HG03064 (cell line): ENCODE measurements at regions not wholly inside any gene's neighbourhood (a gene's known extent, or its start where the extent isn't known, plus 50 kb on each side); places are given as distances from the start of the nearest gene placed in this dataset.
"Not testable (repeated sequence)": the region's sequence is repeated elsewhere in the genome, so short reads cannot be mapped to it uniquely, and the experiment has no call there.

Experiments used
- ATAC-seq: cut with Tn5 transposase; IDR thresholded peaks from one replicate; pipeline ENCODE4 v1.9.1; 2021; ENCODE audit warnings: low read depth; ENCODE audit not compliant: unreplicated experiment

GRCh38 chr7:113269592-113269991 is 151.2 kb upstream of the SMIM30 start:
- ATAC-seq: not testable (repeated sequence)

- no peak for ATAC-seq
Measured at GRCh38 chr7:113268757-113269156, 150.4 kb upstream of the SMIM30 start.

- ATAC-seq: no peak
Measured at GRCh38 chr7:113267885-113268284, 149.5 kb upstream of the SMIM30 start.

- no peak for ATAC-seq
Measured at GRCh38 chr7:113267271-113267670, 148.9 kb upstream of the SMIM30 start.

GRCh38 chr7:113263749-113264148 is 145.4 kb upstream of the SMIM30 start:
- no peak for ATAC-seq

- ATAC-seq: not testable (repeated sequence)
Measured at GRCh38 chr7:113263215-113263742, 144.9 kb upstream of the SMIM30 start.

- ATAC-seq: no peak
Measured at GRCh38 chr7:113256883-113257531, 138.7 kb upstream of the SMIM30 start.

- no peak for ATAC-seq
Measured at GRCh38 chr7:113247198-113247597, 128.8 kb upstream of the SMIM30 start.

- ATAC-seq: no peak
Measured at GRCh38 chr7:113246738-113247137, 128.4 kb upstream of the SMIM30 start.

GRCh38 chr7:113232885-113233284 is 114.5 kb upstream of the SMIM30 start:
- ATAC-seq: no peak

GRCh38 chr7:113230691-113231090 is 112.3 kb upstream of the SMIM30 start:
- no peak for ATAC-seq

- no peak for ATAC-seq
Measured at GRCh38 chr7:113217314-113217713, 99.0 kb upstream of the SMIM30 start.

GRCh38 chr7:113216038-113216437 is 97.7 kb upstream of the SMIM30 start:
- ATAC-seq: no peak

- ATAC-seq: no peak
Measured at GRCh38 chr7:113209449-113210203, 91.3 kb upstream of the SMIM30 start.

- no peak for ATAC-seq
Measured at GRCh38 chr7:113207931-113208330, 89.6 kb upstream of the SMIM30 start.

GRCh38 chr7:113207441-113207840 is 89.1 kb upstream of the SMIM30 start:
- no peak for ATAC-seq

GRCh38 chr7:113204415-113204814 is 86.1 kb upstream of the SMIM30 start:
- no peak for ATAC-seq

- ATAC-seq: no peak
Measured at GRCh38 chr7:113202284-113202683, 83.9 kb upstream of the SMIM30 start.

- ATAC-seq: no peak
Measured at GRCh38 chr7:113200281-113200680, 81.9 kb upstream of the SMIM30 start.

- no peak for ATAC-seq
Measured at GRCh38 chr7:113199841-113200240, 81.5 kb upstream of the SMIM30 start.

- ATAC-seq: no peak
Measured at GRCh38 chr7:113199136-113199535, 80.8 kb upstream of the SMIM30 start.

GRCh38 chr7:113198226-113198625 is 79.9 kb upstream of the SMIM30 start:
- ATAC-seq: no peak
